ENCODE measurements at regions not wholly inside any gene's neighbourhood (a gene's known extent, or its start where the extent isn't known, plus 50 kb on each side); places are given as distances from the start of the nearest gene placed in this dataset.
"Not testable (repeated sequence)": the region's sequence is repeated elsewhere in the genome, so short reads cannot be mapped to it uniquely, and the experiment has no call there.

- H3K4me1 Mint-ChIP-seq; H3K9me3 Mint-ChIP-seq; ATAC-seq (replicated peaks); H3K27ac Mint-ChIP-seq; DNase-seq; H3K36me3 Mint-ChIP-seq; H3K4me3 Mint-ChIP-seq; H3K27me3 Mint-ChIP-seq: not testable (repeated sequence)
These were observed 85.7 kb downstream of the DACT2 start for GRCh38 chr6:168233875-168234213.

GRCh38 chr6:168232989-168233874 is 86.3 kb downstream of the DACT2 start:
- H3K27ac Mint-ChIP-seq: no peak overlapping the region
- no peaks in the 10 kb centered on the region for H3K4me1 Mint-ChIP-seq
- DNase-seq: no peak
- no peak overlapping the region for H3K4me3 Mint-ChIP-seq
- no peak for ATAC-seq (replicated peaks)
- no peaks in the 10 kb centered on the region for H3K36me3 Mint-ChIP-seq
- H3K9me3 Mint-ChIP-seq: no peaks in the 10 kb centered on the region
- H3K27me3 Mint-ChIP-seq: peaks cover 0 to 5% of the 10 kb centered on the region in 2 donors

GRCh38 chr6:168232528-168232927 is 87.0 kb downstream of the DACT2 start:
- ATAC-seq (replicated peaks) (no peak), DNase-seq (no peak)
- H3K36me3 Mint-ChIP-seq: no peaks in the 10 kb centered on the region
- peaks cover 0 to 5% of the 10 kb centered on the region in 2 donors for H3K27me3 Mint-ChIP-seq
- H3K27ac Mint-ChIP-seq: no peak overlapping the region
- no peaks in the 10 kb centered on the region for H3K4me1 Mint-ChIP-seq
- no peak overlapping the region for H3K4me3 Mint-ChIP-seq
- no peaks in the 10 kb centered on the region for H3K9me3 Mint-ChIP-seq

- Mint-ChIP-seq H3K9me3 (no peaks in the 10 kb centered on the region), H3K4me1 (no peaks in the 10 kb centered on the region), H3K36me3 (no peaks in the 10 kb centered on the region), H3K4me3 (no peak overlapping the region), H3K27me3 (peaks cover 0 to 5% of the 10 kb centered on the region in 2 donors), H3K27ac (no peak overlapping the region)
- DNase-seq (no peak), ATAC-seq (replicated peaks) (no peak)
These were observed 87.5 kb downstream of the DACT2 start for GRCh38 chr6:168232062-168232461.

DNA sequence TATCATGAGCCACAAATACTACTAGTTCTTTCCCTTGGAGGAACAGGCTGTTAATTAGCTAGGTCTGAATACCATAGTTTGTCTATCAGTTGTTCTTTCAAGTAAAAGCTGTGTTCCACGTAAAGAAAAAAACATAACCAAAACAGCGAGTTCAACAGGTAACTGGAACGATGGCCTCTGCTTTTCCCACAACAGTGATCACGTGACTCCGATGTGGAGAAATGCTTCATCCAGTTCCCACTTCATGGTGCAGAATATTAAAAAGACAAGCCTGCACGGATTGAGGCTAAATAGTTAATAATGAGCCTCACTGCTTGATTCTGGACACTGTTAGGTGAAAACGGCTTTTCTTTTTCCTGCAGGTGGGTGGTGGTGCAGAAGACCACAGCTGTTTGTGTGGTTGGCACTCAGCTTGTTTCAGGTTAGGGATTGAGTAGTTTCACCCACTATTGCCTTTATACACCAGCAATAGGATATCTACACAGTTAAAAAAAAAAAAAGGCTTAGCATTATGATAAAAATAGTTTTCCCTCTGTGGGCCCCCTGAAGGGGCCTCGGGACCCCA is 88.1 kb downstream of the DACT2 start:
- Mint-ChIP-seq H3K9me3 (no peaks in the 10 kb centered on the region), H3K4me3 (no peak overlapping the region), H3K4me1 (no peaks in the 10 kb centered on the region), H3K36me3 (no peaks in the 10 kb centered on the region), H3K27ac (no peak overlapping the region), H3K27me3 (peaks cover 0 to 5% of the 10 kb centered on the region in 2 donors)
- DNase-seq (no peak), ATAC-seq (replicated peaks) (no peak)

DNA sequence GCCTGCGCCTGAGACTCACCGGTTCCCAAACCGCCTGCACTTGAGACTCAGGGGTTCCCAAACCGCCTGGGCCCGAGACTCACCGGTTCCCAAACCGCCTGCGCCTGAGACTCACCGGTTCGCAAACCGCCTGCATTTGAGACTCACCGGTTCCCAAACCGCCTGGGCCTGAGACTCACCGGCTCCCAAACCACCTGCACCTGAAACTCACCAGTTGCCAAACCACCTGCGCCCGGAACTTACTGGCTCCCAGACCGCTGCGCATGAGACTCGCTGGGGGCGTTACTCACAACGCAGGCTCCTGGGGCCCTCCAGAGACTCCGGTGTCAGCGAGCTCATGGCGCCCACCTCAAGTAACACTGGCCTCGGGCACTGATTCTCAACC is 90.2 kb downstream of the DACT2 start:
- H3K27me3 Mint-ChIP-seq: peaks cover 0 to 5% of the 10 kb centered on the region in 2 donors
- H3K27ac Mint-ChIP-seq: no peak overlapping the region
- H3K4me3 Mint-ChIP-seq: no peak overlapping the region
- DNase-seq (no peak), ATAC-seq (replicated peaks) (no peak)
- H3K9me3 Mint-ChIP-seq: no peaks in the 10 kb centered on the region
- H3K4me1 Mint-ChIP-seq: no peaks in the 10 kb centered on the region
- H3K36me3 Mint-ChIP-seq: no peaks in the 10 kb centered on the region

- H3K4me3 Mint-ChIP-seq: no peak overlapping the region
- no peaks in the 10 kb centered on the region for H3K4me1 Mint-ChIP-seq
- DNase-seq (no peak), ATAC-seq (replicated peaks) (no peak)
- no peak overlapping the region for H3K27ac Mint-ChIP-seq
- peaks cover 0 to 5% of the 10 kb centered on the region in 2 donors for H3K27me3 Mint-ChIP-seq
- no peaks in the 10 kb centered on the region for H3K36me3 Mint-ChIP-seq
- no peaks in the 10 kb centered on the region for H3K9me3 Mint-ChIP-seq
These were observed 90.8 kb downstream of the DACT2 start for GRCh38 chr6:168228676-168229367.

DNA sequence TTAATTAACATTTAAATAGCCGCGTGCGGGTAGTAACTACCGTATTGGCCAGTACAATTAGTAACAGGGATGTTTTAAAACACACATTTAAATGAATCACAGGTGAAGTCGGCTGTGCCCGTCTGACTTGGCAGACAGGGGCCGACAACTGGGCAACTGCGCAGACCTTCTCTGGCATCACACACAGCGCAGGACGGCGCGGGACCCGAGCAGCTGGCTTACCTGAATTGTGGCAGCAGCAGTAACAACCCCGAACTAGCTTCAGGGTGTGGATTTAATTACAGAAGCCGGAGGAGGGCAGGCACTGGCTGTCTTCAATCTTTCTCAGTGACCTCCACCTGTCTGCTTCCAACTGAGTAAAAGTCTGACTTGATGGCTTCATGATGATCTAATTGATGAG is 91.7 kb downstream of the DACT2 start:
- no peaks in the 10 kb centered on the region for H3K9me3 Mint-ChIP-seq

GRCh38 chr6:168226902-168227318 is 92.7 kb downstream of the DACT2 start:
- H3K27ac Mint-ChIP-seq: no peak overlapping the region
- no peak for DNase-seq
- no peak overlapping the region for H3K4me3 Mint-ChIP-seq
- H3K4me1 Mint-ChIP-seq: no peaks in the 10 kb centered on the region
- no peaks in the 10 kb centered on the region for H3K36me3 Mint-ChIP-seq
- no peak for ATAC-seq (replicated peaks)
- no peaks in the 10 kb centered on the region for H3K9me3 Mint-ChIP-seq
- peaks cover 0 to 5% of the 10 kb centered on the region in 2 donors for H3K27me3 Mint-ChIP-seq

More for the DNA sequence above, 91.7 kb downstream of the DACT2 start:
- Mint-ChIP-seq H3K4me1 (no peaks in the 10 kb centered on the region), H3K36me3 (no peaks in the 10 kb centered on the region), H3K27me3 (peaks cover 0 to 5% of the 10 kb centered on the region in 2 donors), H3K27ac (no peak overlapping the region), H3K4me3 (no peak overlapping the region)
- ATAC-seq (replicated peaks): no peak
- no peak for DNase-seq

- H3K27ac Mint-ChIP-seq: no peak overlapping the region
- no peak for ATAC-seq (replicated peaks)
- H3K9me3 Mint-ChIP-seq: no peaks in the 10 kb centered on the region
- no peaks in the 10 kb centered on the region for H3K4me1 Mint-ChIP-seq
- no peaks in the 10 kb centered on the region for H3K36me3 Mint-ChIP-seq
- peaks cover 0 to 4% of the 10 kb centered on the region in 2 donors for H3K27me3 Mint-ChIP-seq
- no peak for DNase-seq
- no peak overlapping the region for H3K4me3 Mint-ChIP-seq
These were observed 93.4 kb downstream of the DACT2 start for GRCh38 chr6:168226061-168226752.

DNA sequence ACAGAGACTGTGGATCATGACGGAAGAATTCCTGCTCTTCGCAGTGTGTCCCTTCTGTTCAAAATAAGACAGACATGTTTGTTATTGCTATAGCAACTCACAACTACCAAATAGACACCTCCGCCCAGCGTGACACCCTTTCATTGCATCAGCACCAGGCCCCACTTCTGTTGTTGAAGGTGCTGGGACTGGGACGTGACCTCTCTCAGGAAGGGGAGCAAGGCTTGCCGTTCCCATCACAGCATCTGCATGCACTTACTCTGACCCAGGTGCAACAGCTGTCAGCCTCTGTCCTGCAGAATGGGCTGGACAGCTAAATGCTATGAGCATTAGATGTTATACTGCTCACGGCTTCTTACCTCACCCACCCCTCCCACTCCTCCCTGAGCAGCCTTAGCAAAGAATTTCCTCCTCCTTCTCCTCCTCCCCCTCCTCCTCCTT is 94.1 kb downstream of the DACT2 start:
- no peaks in the 10 kb centered on the region for H3K4me1 Mint-ChIP-seq
- H3K27me3 Mint-ChIP-seq: no peaks in the 10 kb centered on the region
- H3K27ac Mint-ChIP-seq: no peak overlapping the region
- H3K9me3 Mint-ChIP-seq: no peaks in the 10 kb centered on the region
- no peak overlapping the region for H3K4me3 Mint-ChIP-seq
- no peaks in the 10 kb centered on the region for H3K36me3 Mint-ChIP-seq
- ATAC-seq (replicated peaks) (no peak), DNase-seq (no peak)

- Mint-ChIP-seq H3K36me3 (no peaks in the 10 kb centered on the region), H3K27me3 (no peaks in the 10 kb centered on the region), H3K27ac (no peak overlapping the region), H3K9me3 (no peaks in the 10 kb centered on the region), H3K4me1 (no peaks in the 10 kb centered on the region), H3K4me3 (no peak overlapping the region)
- DNase-seq (no peak), ATAC-seq (replicated peaks) (no peak)
These were observed 95.8 kb downstream of the DACT2 start for GRCh38 chr6:168223755-168224154.

DNA sequence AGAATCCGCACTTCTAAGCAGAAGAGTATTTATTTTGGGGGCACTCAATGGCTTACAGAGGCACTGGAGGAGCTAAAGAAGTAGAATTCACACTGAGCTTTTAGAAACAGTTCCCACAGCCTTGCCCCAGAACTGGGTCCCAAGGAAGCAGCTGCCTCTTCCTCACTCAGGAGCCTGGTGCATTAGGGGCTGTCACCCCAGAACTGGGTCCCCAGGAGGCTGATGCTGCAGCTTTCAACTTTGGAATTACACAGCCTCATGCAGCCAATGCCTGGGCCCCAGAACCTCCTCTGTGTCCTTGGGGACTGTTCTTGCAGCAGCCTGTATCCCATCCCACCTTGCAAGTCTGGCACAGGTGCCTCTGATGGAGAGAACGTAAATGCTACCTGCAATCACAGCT is 96.4 kb downstream of the DACT2 start:
- Mint-ChIP-seq H3K4me3 (no peak overlapping the region), H3K36me3 (no peaks in the 10 kb centered on the region), H3K27ac (no peak overlapping the region), H3K27me3 (no peaks in the 10 kb centered on the region), H3K4me1 (no peaks in the 10 kb centered on the region), H3K9me3 (no peaks in the 10 kb centered on the region)
- ATAC-seq (replicated peaks) (no peak), DNase-seq (no peak)

All from stimulated activated naive B cell treated with anti-CD40 and anti-IgM and Interleukin-4, amounts not matched to agents 10 μg/mL and 1 μg/mL and 100 μg/mL, for 72 hours (primary cell).